GM21576 (cell line): ENCODE measurements at regions not wholly inside any gene's neighbourhood (a gene's known extent, or its start where the extent isn't known, plus 50 kb on each side); places are given as distances from the start of the nearest gene placed in this dataset.

ENCODE experiments used
- ATAC-seq: cut with Tn5 transposase; IDR thresholded peaks from one replicate; pipeline ENCODE4 v1.9.1; 2021; ENCODE audit warnings: mild to moderate bottlenecking, moderate library complexity; ENCODE audit not compliant: unreplicated experiment

- no peak for ATAC-seq
Measured at GRCh38 chr4:124535003-124535402, 177.5 kb downstream of the ANKRD50 start.

DNA sequence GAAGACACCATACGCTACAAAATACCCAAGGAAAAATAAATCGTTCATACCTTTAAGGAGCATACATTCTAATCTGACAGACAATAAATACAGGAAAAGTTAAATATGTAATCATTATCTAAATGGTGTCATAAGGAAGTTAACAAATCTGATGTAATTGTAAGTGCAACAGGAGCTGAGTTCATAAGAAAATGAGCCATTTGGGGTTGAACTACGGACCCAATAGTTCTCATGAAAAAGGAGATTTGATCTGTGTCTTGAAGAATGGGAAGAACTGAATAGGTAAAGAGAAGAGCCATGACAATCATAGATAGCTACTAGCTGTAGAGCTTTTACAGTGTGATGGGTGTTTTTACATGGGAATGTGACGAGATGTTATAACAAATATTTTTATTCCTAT is 175.6 kb downstream of the ANKRD50 start:
- no peak for ATAC-seq

DNA sequence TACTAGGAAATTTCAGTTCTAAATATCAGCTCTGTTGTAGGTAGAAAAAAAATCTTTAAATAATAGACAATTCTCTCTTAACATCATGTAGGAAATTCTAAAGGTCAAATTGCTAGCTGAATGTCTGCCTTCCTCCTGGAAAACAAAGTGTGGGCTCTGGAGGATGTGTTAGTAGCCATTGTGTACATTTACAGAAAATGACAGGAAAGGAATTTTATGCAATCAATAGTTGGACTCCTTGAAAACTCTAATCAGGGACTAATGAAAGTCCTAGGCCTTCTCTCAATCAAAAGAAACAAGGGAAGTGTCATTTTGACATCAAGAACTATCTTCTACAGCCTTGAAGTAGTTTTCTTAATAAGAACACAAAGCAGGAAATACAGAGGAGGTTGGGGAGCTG is 174.6 kb downstream of the ANKRD50 start:
- no peak for ATAC-seq

- no peak for ATAC-seq
Measured at GRCh38 chr4:124540014-124540413, 172.5 kb downstream of the ANKRD50 start.

GRCh38 chr4:124541652-124542420 is 170.7 kb downstream of the ANKRD50 start:
- ATAC-seq, result no peak

GRCh38 chr4:124555959-124556358 is 156.6 kb downstream of the ANKRD50 start:
- ATAC-seq, result no peak

DNA sequence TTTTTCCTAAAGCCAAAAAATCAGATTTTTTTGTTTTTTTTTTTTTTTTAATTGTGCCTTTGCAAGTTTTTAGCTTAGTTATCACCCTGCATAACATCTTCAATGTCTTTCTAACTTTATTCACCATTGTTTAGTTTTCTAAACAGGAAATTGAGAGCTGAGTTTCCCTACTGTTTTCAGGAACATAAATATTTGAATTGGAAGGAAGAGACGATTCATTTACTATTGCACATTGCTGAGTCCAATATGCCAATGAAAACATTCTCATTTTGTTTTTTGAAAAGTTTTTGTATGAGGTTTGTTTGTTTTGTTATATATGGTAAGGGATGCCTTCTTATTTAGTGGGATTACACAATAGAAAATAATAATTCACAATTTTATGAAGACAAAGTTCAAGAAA is 148.4 kb downstream of the ANKRD50 start:
- no peak for ATAC-seq

DNA sequence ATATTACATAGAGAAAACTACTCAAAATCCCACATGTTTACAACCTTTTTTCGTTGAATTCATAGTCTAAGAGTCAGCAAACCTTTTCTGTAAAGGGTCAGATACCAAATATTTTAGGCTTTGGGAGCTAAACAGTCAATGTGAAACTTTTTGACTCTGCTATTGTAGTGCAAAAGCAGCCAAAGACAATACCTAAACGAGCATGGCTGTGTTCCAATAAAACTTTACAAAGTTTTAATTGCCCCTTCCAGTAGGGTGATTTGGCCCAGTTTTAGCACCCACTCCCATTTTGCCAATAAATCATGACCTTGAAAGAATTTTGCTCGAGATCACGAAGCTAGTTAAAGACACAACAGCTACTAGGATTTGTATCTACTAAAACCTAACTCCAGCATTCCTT is 147.2 kb downstream of the ANKRD50 start:
- no peak for ATAC-seq

DNA sequence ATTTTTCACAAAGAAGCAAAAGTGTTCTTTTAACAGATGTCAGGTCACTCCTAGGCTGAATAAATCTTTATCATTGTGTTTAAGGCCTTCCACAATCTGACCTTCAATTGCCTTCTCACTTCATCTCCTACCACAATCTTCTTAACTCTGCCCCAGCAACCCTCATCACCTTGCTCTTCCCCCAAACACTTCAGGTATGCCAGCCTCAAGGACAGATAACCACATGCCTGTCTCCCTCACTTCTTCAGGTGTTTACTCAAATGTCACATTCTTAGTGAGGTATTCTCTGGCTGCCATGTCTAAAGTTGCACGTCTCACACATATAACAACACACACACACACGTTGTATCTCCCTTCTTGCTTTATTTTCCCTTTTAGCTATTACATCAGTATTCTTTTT is 146.5 kb downstream of the ANKRD50 start:
- ATAC-seq, result no peak

DNA sequence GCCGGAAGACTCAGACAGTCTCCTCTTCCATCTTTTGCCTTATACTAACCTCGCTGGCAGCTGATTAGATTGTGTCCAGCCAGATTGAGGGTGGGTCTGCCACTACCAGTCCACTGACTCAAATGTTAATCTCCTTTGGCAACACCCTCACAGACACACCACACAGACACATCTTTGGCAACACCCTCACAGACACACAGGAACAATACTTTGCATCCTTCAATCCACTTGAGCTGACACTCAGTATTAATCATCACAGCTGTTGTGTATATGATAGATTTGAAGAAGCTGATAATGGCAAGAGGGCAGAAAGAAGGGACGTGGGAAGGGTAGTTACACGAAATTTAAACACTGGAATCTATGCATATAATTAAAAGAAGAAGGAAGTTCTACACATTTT is 139.5 kb downstream of the ANKRD50 start:
- no peak for ATAC-seq

DNA sequence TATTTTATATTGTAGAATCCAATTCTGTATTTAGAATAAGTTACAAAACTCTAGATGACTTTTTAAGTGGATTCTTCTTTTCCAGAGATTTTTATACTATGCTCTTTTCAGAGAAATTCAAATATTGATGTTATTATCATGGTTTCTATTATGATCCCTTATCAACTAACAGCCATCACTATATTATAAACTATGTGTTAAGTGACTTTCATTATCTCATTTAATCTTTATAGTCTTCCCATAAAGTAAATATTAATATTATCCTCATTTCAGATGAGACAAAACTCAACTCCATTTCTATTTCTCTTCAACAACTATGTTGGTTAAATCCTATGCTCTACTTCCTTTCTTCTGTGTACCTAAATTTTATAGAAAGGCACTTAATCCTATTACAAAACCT is 132.6 kb downstream of the ANKRD50 start:
- no peak for ATAC-seq

DNA sequence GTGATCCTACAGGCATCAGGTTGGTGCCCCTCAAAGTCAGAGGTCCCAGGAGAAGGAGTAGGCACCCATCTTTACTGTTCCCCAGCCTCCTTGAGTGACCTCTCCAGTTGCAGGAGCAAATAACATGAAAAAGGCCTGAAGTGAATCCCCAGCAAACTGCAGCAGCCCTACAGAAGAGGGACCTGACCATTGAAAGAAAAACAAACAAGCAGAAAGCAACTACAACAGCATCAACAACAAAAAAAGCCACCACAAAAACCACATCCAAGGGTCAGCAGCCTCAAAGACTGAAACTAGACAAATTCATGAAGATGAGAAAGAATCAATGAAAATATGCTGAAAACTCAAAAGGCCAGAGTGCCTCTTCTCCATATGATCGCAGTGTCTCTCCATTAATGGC is 128.7 kb downstream of the ANKRD50 start:
- no peak for ATAC-seq

DNA sequence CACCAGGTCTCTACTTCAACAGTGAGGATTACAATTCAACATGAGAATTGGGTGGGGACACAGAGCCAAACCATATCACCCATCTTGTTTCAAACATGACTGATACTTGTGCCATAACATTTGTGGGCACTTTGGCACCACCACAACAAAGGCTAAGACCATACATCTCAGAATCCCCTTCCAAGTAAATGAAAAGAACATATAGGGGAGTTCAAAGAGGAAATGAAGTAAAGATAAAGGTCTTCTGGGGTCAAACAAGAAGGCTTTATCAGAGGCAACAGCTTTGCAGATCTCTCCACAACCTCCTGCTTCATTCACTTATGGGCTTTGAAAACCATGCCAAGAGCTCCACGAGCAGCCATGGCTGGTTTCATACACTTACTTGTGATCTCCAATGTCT is 122.7 kb downstream of the ANKRD50 start:
- ATAC-seq, result no peak

GRCh38 chr4:124590480-124590879 is 122.1 kb downstream of the ANKRD50 start:
- no peak for ATAC-seq

DNA sequence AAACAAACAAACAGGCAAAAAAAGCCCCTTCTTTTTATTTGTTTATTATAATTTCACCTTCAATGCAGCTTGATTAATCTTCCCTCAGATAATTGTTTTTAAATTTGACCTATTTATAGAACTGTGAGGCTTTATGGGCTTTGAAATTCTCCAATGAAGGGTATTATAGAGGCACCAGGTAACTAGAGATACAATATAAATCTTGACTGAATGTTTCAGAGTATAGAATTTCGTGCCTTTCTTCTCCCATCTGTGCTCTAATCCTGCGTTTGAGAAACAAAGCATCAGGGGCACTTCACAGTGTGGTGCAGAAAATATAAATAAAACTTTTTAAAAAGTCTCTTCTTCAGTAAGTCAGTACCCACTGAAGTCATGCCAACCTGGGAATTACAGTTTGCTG is 120.9 kb downstream of the ANKRD50 start:
- ATAC-seq, result no peak

- no peak for ATAC-seq
Measured at GRCh38 chr4:124593494-124593893, 119.0 kb downstream of the ANKRD50 start.

DNA sequence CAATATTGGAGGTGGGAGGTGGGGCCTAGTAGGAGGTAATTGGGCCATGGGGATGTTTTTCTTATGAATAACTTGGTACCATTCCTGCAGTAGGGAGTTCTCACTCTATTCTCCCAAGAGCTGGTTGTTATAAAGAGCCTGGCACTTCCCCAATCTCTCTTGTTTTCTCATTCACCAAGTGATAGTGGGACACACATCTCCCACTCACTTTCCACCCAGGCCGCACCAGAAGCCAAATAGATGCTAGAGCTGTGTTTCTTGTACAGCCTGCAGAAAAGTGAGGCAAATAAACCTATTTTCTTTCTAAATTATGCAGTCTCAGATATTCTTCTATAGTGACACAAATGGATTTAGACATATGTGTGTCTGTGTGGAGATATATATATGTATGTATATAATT is 117.6 kb downstream of the ANKRD50 start:
- ATAC-seq, result no peak

- no peak for ATAC-seq
Measured at GRCh38 chr4:124596816-124597215, 115.7 kb downstream of the ANKRD50 start.

- ATAC-seq, result no peak
Measured at GRCh38 chr4:124610211-124610610, 102.3 kb downstream of the ANKRD50 start.
